A204.1 (cell line): ENCODE measurements at regions not wholly inside any gene's neighbourhood (a gene's known extent, or its start where the extent isn't known, plus 50 kb on each side); places are given as distances from the start of the nearest gene placed in this dataset.
"Not testable (repeated sequence)": the region's sequence is repeated elsewhere in the genome, so short reads cannot be mapped to it uniquely, and the experiment has no call there.

Experiments used
- FAIRE-seq: peaks from 2 replicates; lab custom pipeline; 2012; peaks lifted over from hg19 to GRCh38; lab: Jason Lieb, UNC

GRCh38 chr14:30223966-30224365 is 296.3 kb upstream of the PRKD1 start:
- no peak for FAIRE-seq

GRCh38 chr14:30225176-30225575 is 297.5 kb upstream of the PRKD1 start:
- no peak for FAIRE-seq

GRCh38 chr14:30227436-30227835 is 299.8 kb upstream of the PRKD1 start:
- no peak for FAIRE-seq

GRCh38 chr14:30227876-30228275 is 300.2 kb upstream of the PRKD1 start:
- FAIRE-seq = no peak

GRCh38 chr14:30230719-30231118 is 303.1 kb upstream of the PRKD1 start:
- FAIRE-seq = no peak

GRCh38 chr14:30234966-30235365 is 307.3 kb upstream of the PRKD1 start:
- FAIRE-seq = no peak

GRCh38 chr14:30235485-30235884 is 307.8 kb upstream of the PRKD1 start:
- no peak for FAIRE-seq

- FAIRE-seq = no peak
Observed at GRCh38 chr14:30238936-30239335, 311.3 kb upstream of the PRKD1 start.

- no peak for FAIRE-seq
Observed at GRCh38 chr14:30240018-30240417, 312.4 kb upstream of the PRKD1 start.

GRCh38 chr14:30240685-30241084 is 313.0 kb upstream of the PRKD1 start:
- FAIRE-seq = no peak

- no peak for FAIRE-seq
Observed at GRCh38 chr14:30242744-30243143, 315.1 kb upstream of the PRKD1 start.

GRCh38 chr14:30243207-30243606 is 315.6 kb upstream of the PRKD1 start:
- FAIRE-seq = no peak

- FAIRE-seq = no peak
Observed at GRCh38 chr14:30243805-30244204, 315.2 kb upstream of the G2E3 start.

- FAIRE-seq = not testable (repeated sequence)
Observed at GRCh38 chr14:30244348-30244747, 314.6 kb upstream of the G2E3 start.

GRCh38 chr14:30251017-30251416 is 307.9 kb upstream of the G2E3 start:
- no peak for FAIRE-seq

GRCh38 chr14:30251557-30252100 is 307.3 kb upstream of the G2E3 start:
- no peak for FAIRE-seq

GRCh38 chr14:30252151-30252550 is 306.8 kb upstream of the G2E3 start:
- FAIRE-seq = no peak

GRCh38 chr14:30252783-30253674 is 305.9 kb upstream of the G2E3 start:
- no peak for FAIRE-seq

GRCh38 chr14:30256627-30257026 is 302.3 kb upstream of the G2E3 start:
- FAIRE-seq = no peak

GRCh38 chr14:30257946-30258661 is 300.9 kb upstream of the G2E3 start:
- FAIRE-seq = no peak

- no peak for FAIRE-seq
Observed at GRCh38 chr14:30260833-30261607, 297.9 kb upstream of the G2E3 start.

GRCh38 chr14:30264161-30264560 is 294.8 kb upstream of the G2E3 start:
- peak; percentile 27 for FAIRE-seq

- FAIRE-seq = no peak
Observed at GRCh38 chr14:30266290-30266689, 292.7 kb upstream of the G2E3 start.
